Activated naive CD4-positive, alpha-beta T cell (primary cell): ENCODE measurements at regions not wholly inside any gene's neighbourhood (a gene's known extent, or its start where the extent isn't known, plus 50 kb on each side); places are given as distances from the start of the nearest gene placed in this dataset.

Experiments
- DNase-seq, 4 experiments: peaks; one replicate each; lab custom pipeline; 2025; lab: John Stamatoyannopoulos, UW

GRCh38 chr2:217270485-217271121 is 410.7 kb upstream of the TNP1 start:
- no peak for DNase-seq

DNA sequence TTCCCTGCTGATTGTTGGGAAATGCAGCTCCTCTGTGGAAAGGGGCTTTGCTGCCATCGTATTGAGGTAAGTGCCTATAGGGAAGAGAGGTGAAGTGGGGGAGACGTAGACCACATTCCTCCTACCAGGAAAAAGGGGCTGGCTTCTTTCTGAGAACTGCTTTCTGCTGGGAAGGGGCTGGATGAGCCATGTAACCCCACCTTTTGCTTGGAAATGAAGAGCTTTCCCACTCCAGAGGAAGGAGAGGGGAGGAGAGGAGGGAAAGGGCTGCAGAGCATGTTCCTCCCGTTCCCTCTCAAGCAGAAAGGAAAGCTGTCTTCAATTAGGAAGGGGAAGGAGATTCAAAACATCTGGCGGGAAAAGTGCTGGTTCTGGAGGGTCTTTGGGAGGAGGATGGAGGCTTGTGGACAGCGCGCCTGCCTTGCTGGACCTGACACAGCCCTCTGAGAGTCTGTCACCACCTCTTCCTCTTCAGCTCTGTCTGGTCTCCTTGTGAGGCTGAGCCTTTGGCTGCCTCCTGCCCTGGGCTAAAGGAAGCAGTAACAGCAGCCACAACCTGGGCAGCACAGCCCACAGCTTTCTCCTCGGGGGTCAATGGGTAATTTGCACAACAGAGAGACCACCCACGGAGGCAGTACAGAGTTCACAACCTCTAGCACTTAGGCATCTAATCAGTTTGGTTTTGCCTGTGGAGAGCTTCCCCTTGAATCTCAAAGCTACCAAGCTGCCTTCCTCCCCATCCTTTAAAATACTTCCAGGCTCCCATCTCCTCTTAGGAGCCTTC is 410.0 kb upstream of the TNP1 start:
- no peak for DNase-seq

GRCh38 chr2:217268978-217269377 is 409.1 kb upstream of the TNP1 start:
- no peak for DNase-seq

- DNase-seq = no peak
These were observed 407.9 kb upstream of the TNP1 start for GRCh38 chr2:217267758-217268157.

GRCh38 chr2:217263756-217264155 is 403.9 kb upstream of the TNP1 start:
- no peak for DNase-seq

GRCh38 chr2:217262911-217263310 is 403.0 kb upstream of the TNP1 start:
- no peak for DNase-seq

- DNase-seq = no peak
These were observed 401.6 kb upstream of the TNP1 start for GRCh38 chr2:217261452-217261851.

DNA sequence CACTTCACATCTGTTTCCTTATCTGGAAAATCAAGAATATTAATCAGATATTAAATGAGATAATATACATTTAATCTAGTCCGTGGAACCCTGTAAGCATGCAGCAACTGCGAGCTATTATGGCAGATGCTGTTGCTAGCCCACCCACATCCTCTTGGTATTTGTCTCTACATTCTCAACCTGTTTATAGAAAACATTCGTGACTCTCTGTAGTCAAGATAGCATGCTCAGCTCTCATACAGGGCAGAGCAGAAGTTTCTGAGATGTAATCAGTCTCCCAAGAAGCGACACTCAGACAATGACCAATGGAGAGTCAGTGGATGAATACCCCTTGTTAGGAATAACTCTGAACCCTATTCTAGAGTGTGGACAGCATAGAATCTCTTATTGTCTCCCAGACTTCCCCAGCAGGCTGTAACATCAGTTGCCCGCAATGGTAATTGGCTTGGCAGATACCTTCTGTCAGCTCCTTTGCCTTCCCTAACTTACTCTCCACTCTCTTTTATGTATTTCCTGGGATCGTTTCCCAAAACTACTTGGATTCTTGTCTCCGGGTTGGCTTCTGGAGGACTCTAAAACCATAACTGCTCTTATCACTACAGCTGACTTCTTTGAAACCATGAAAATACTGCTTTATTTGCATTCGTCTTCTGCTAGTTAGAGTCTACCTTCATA is 400.7 kb upstream of the TNP1 start:
- no peak for DNase-seq

DNA sequence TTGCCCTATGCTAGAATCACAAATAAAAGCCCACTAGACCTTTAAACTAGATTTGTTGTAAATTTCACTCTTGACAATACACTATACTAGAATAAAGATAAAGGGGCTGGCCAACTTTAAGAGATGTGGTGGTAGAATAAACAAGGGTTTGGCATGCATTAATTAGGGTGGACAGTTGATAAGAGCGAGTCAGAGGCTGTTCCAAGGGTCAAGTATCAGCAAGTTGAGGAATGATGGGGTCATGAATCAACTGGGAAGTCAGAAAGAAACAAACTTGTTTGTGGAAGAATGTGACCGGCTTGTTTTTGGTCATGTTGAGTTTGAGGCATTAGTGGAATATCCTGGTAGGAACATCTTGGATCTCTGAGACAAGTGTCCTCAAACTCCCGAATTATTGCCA is 398.3 kb upstream of the TNP1 start:
- DNase-seq = no peak

- no peak for DNase-seq
These were observed 396.4 kb upstream of the TNP1 start for GRCh38 chr2:217256251-217256650.

DNA sequence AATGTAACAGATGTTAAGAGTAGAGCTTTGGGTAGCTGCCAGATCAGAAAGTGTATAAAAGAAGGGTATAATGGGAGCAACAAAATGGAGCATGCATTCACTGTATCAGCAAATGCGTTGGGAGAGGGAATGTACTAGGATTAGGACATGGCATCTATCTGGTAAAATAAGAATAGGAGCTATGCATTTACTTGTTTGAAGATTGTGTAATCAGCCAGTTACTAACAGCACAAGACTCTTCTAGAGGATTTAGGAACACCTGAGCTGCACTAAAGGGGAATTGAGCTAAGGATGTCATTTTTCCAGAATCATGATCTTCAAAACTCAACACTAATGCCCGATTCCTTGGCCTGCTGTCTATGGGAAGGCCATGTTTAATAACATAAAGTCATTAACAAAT is 394.2 kb upstream of the TNP1 start:
- no peak for DNase-seq

- no peak for DNase-seq
These were observed 392.3 kb upstream of the TNP1 start for GRCh38 chr2:217252181-217252580.

DNA sequence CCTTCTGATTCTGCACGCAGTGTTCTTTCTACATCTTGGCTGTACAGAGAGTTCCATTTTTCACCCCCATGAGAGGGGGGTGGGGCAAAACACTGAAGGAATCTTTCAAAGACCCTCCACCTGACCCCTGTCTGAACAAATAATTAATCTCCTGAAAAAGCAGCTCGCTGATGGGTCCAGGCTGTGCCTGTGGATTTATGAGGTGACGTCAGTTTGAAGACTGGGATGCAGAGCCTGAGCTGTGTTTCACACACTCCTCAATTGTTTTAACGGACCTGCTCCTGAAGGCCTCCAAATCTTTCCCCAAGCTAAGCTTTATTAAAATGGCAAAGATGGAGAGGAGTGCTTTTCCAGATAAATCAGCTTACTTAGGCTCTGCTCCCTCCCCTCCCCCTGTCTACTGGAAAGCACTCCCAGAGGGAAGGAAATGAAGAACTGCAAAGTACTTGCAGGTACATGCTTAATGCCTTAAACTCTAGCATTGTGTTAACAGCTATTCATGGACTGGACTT is 390.2 kb upstream of the TNP1 start:
- no peak for DNase-seq

DNA sequence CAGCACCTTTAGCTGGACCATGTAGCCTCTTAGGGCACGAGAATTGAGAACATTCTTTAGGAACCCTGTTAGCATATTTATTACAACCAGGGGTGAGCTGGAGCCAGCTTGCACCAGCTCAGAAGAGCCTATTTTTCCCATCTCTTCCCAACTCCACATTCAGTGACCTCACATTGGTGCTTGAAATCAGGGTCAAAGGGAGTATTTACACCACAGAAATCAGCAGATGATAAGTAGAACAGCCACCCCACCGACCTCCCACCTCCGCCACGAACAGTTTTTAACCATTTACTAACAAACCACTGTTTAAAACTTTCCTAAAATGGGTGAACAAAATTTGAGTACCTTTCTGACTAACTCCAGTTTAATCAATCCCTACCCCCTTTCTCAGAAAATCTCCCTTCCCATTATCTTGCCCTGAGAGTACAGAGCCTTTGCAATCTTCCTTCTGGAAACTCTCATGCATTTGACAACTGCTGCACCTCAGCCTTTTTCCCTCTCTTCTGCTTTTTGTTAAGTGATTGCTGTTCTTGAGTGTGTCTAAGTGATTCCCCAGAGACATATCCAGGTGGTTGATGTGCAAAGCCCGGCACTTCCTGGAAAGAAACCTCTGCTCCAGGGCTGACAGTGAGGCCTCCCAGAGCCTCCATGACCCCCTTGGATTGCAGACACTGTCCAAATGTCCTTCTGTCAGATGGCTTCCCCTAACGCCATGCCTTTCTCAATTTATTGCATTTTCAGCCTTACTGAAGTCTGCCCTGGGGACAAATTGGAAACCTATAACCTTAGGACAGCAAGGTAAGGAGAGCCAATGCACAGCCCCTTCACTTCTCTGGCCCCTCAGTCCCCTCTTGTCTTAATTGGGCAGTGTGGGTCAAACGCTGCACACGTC is 389.5 kb upstream of the TNP1 start:
- DNase-seq = no peak

DNA sequence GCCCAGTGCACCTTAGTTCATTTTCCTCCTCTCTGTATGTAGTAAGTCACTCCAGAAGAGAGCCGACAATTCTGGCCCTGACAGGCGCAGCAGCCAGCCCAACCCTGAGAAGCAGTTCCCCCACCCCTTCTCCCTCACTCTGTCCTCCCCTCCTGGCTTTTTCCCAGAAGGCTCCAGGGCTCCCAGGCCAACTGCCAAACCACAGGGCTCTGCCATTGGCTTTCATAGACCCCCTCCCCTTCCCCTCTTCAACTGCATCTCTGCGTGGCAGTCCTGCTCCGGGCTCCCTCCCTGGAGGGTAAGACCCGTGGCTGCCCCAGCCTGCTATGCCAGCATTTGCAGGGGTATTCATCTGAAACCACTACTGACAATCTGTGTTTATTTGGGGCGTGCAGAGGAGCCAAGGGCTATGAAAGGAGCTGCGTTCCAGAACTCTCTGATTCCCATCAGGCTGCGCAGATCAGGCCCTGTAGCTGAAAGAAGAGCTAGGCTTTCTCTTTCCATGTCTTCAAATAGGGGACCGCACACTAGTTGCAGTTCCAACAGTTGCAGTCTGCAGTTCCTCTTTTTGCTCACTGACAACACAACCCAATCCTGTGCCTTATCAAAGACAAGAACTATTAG is 388.6 kb upstream of the TNP1 start:
- DNase-seq = no peak

DNA sequence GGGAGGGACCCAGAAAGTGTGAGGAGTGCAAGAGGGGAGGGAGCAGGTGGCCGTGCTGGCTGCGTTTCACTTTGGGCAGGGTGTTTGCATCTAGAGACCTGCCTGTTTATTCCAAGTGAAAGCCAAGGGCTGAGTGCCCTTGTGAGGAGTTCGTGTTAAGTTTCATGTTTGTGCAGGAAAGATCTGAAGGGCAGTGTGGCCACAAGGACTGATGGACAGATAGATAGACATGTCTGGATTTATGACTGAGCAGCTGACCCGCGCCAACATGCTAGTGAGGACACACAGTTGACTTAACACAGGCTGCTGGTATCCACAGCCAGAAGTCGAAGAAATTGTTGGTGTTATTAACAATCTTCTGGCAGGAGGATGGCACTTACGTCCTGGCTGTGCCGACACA is 387.6 kb upstream of the TNP1 start:
- no peak for DNase-seq

DNA sequence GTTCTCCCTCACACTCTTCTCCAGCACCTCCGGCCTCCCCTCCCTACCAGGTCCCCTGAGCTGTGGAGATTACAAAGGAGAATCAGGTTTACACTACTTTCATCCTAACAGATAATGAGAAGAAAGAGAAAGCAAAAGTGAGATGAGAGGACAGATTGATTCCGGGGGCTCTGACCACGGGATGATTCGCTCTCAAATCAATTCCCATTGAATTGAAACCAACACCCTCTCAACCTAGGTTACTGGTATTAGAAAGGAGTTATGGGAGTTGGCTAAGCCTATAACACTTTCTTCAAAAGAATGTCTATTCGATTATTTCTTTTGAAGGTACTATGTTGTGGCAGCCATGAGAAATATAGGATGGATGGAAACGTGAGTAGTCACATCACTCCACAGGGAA is 386.2 kb upstream of the TNP1 start:
- no peak for DNase-seq

- no peak for DNase-seq
These were observed 385.0 kb upstream of the TNP1 start for GRCh38 chr2:217244815-217245214.

- DNase-seq = no peak
These were observed 383.1 kb upstream of the TNP1 start for GRCh38 chr2:217242947-217243346.

GRCh38 chr2:217231724-217232123 is 371.9 kb upstream of the TNP1 start:
- no peak for DNase-seq

DNA sequence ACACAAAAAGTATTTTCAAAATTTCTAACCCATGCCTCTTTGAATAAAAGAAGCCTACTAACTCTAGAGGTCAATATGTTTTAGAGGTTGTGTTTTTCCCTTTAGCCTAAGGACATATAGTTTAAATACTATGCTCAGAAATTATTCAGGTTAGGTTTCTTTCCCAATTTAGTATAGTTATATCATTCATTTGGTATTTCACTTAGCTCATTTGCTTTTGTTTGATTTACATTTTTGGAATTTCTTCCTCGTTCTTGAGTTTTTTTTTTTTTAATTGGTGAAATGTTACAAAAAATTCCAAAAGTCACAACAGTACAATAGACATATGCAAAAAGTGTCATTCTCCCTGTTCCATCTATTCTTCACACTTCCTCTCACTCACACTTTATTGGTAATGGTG is 371.3 kb upstream of the TNP1 start:
- no peak for DNase-seq

- no peak for DNase-seq
These were observed 368.9 kb upstream of the TNP1 start for GRCh38 chr2:217228732-217229131.
